GM12891 (cell line): ENCODE measurements at regions not wholly inside any gene's neighbourhood (a gene's known extent, or its start where the extent isn't known, plus 50 kb on each side); places are given as distances from the start of the nearest gene placed in this dataset.
"Not testable (repeated sequence)": the region's sequence is repeated elsewhere in the genome, so short reads cannot be mapped to it uniquely, and the experiment has no call there.

ENCODE experiments used
- PAX5 ChIP-seq: IDR thresholded peaks from 2 replicates; pipeline ENCODE4 v1.6.1; 2011; ENCODE audit warnings: low read length, moderate library complexity, mild to moderate bottlenecking; ENCODE audit not compliant: insufficient read depth, severe bottlenecking
- POLR2A ChIP-seq: IDR thresholded peaks from 2 replicates; pipeline ENCODE4 v1.6.1; 2011; ENCODE audit warnings: low read depth, low read length, control low read depth
- POLR2AphosphoS5 ChIP-seq: IDR thresholded peaks from 2 replicates; pipeline ENCODE4 v1.6.1; 2011; ENCODE audit warnings: low read depth, low read length, control low read depth
- TAF1 ChIP-seq: IDR thresholded peaks from 2 replicates; pipeline ENCODE4 v1.6.1; 2011; ENCODE audit warnings: low read depth, low read length, control low read depth

DNA sequence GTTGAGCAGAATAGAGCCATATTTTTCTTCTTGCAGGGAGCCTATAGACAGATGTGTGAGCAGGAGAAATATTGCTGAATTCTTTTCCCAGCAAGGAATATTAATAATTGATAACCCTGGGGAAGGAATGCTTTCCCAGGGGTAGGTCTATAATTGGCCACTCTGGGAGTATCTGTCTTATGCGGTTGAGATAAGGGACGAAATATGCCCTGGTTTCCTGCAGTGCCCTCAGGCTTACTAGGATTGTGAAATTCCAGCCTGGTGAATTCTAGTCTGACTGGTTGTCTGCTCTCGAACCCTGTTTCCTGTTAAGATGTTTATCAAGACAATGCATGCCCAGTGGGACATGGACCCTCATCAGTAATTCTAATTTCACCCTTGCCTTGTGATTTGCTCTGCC lies 317.7 kb downstream of the NEK10 start:
- not testable (repeated sequence) for TF ChIP-seq POLR2AphosphoS5, TAF1, POLR2A, PAX5
